ENCODE measurements at regions not wholly inside any gene's neighbourhood (a gene's known extent, or its start where the extent isn't known, plus 50 kb on each side); places are given as distances from the start of the nearest gene placed in this dataset.

DNA sequence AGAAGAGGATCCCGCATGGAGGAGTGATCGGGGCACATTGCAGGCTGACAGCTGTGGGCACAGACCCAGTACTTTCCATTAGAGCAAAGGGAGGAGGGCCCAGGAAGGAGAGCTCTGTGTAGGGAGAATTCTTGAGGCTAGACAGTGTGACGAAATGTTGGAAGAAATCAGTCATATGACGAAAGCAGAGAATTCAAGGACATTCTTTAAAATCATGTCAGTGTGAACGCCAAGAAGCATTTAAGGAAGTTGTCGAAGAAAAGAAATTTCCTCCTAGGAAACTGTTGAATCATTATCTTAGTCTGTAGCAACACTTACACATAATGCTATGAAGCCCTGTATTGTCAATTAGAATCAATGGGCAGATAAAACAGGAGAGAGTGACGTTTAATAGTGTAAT, 191.3 kb upstream of the ADARB2 start:
- Mint-ChIP-seq H3K4me1 (ENCODE audit: unreplicated experiment) (no peaks in the 10 kb centered on the region), H3K36me3 (no peaks in the 10 kb centered on the region), H3K4me3 (no peak overlapping the region), H3K27ac (no peak overlapping the region), H3K9me3 (no peaks in the 10 kb centered on the region), H3K27me3 (peaks cover 12% of the 10 kb centered on the region)
- no peak for DNase-seq (ENCODE audit: extremely low spot score, unreplicated experiment)
- TF ChIP-seq CTCF (conservative IDR thresholded peaks at IDR 0.05), result no peak

GRCh38 chr10:1923998-1924397, 186.7 kb upstream of the ADARB2 start:
- no peaks in the 10 kb centered on the region for H3K36me3 Mint-ChIP-seq
- DNase-seq (ENCODE audit: extremely low spot score, unreplicated experiment), result no peak
- H3K4me1 Mint-ChIP-seq (ENCODE audit: unreplicated experiment), result no peaks in the 10 kb centered on the region
- H3K27me3 Mint-ChIP-seq, result peaks cover 7% of the 10 kb centered on the region
- no peak overlapping the region for H3K4me3 Mint-ChIP-seq
- no peak overlapping the region for H3K27ac Mint-ChIP-seq
- TF ChIP-seq CTCF (conservative IDR thresholded peaks at IDR 0.05), result no peak
- H3K9me3 Mint-ChIP-seq, result no peaks in the 10 kb centered on the region

- no peaks in the 10 kb centered on the region for H3K36me3 Mint-ChIP-seq
- H3K4me3 Mint-ChIP-seq, result no peak overlapping the region
- no peak overlapping the region for H3K27ac Mint-ChIP-seq
- DNase-seq (ENCODE audit: extremely low spot score, unreplicated experiment), result no peak
- TF ChIP-seq CTCF (conservative IDR thresholded peaks at IDR 0.05), result no peak
- H3K9me3 Mint-ChIP-seq, result no peaks in the 10 kb centered on the region
- no peaks in the 10 kb centered on the region for H3K4me1 Mint-ChIP-seq (ENCODE audit: unreplicated experiment)
- H3K27me3 Mint-ChIP-seq, result peaks cover 2% of the 10 kb centered on the region
Measured at GRCh38 chr10:1923586-1923985, 186.3 kb upstream of the ADARB2 start.

GRCh38 chr10:1920941-1921340, 183.6 kb upstream of the ADARB2 start:
- no peak overlapping the region for H3K27ac Mint-ChIP-seq
- no peak overlapping the region for H3K4me3 Mint-ChIP-seq
- no peaks in the 10 kb centered on the region for H3K27me3 Mint-ChIP-seq
- H3K4me1 Mint-ChIP-seq (ENCODE audit: unreplicated experiment), result no peaks in the 10 kb centered on the region
- no peaks in the 10 kb centered on the region for H3K36me3 Mint-ChIP-seq
- no peaks in the 10 kb centered on the region for H3K9me3 Mint-ChIP-seq
- DNase-seq (ENCODE audit: extremely low spot score, unreplicated experiment), result no peak
- TF ChIP-seq CTCF (conservative IDR thresholded peaks at IDR 0.05), result no peak

DNA sequence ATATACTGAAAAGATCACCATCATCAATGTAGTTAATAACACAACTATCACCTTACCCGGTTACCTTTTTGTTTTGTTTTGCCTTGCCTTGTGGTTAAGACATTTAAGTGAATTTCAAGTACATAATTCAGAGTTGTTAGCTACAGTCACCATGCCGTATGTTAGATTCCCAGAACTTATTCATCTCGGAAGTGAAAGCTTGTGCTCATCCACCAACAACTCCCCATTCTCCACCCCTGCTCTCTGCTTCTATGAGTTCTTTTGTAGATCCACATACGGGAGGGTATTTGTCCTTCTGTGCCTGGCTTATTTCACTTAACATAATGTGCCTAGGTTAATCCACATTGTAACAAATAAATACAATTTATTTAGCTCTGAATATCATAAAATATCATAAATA, 182.8 kb upstream of the ADARB2 start:
- H3K9me3 Mint-ChIP-seq, result no peaks in the 10 kb centered on the region
- H3K27me3 Mint-ChIP-seq, result no peaks in the 10 kb centered on the region
- no peak for TF ChIP-seq CTCF (conservative IDR thresholded peaks at IDR 0.05)
- H3K36me3 Mint-ChIP-seq, result no peaks in the 10 kb centered on the region
- no peak for DNase-seq (ENCODE audit: extremely low spot score, unreplicated experiment)
- no peak overlapping the region for H3K4me3 Mint-ChIP-seq
- no peak overlapping the region for H3K27ac Mint-ChIP-seq
- H3K4me1 Mint-ChIP-seq (ENCODE audit: unreplicated experiment), result no peaks in the 10 kb centered on the region

GRCh38 chr10:1911771-1912170, 174.4 kb upstream of the ADARB2 start:
- no peaks in the 10 kb centered on the region for H3K9me3 Mint-ChIP-seq
- H3K4me1 Mint-ChIP-seq (ENCODE audit: unreplicated experiment), result no peaks in the 10 kb centered on the region
- H3K27ac Mint-ChIP-seq, result no peak overlapping the region
- H3K27me3 Mint-ChIP-seq, result no peaks in the 10 kb centered on the region
- DNase-seq (ENCODE audit: extremely low spot score, unreplicated experiment), result no peak
- H3K36me3 Mint-ChIP-seq, result no peaks in the 10 kb centered on the region
- TF ChIP-seq CTCF (conservative IDR thresholded peaks at IDR 0.05), result no peak
- H3K4me3 Mint-ChIP-seq, result no peak overlapping the region
